NCI-H1092 treated with DMSO at 0.1 percent for 48 hours (cell line): ENCODE measurements at regions not wholly inside any gene's neighbourhood (a gene's known extent, or its start where the extent isn't known, plus 50 kb on each side); places are given as distances from the start of the nearest gene placed in this dataset.

Experiments used
- DNase-seq: peaks from one replicate; lab custom pipeline; 2025; lab: John Stamatoyannopoulos, UW

- no peak for DNase-seq
These were observed 202.2 kb upstream of the NLRP1 start for GRCh38 chr17:5786510-5786875.

- no peak for DNase-seq
These were observed 204.1 kb upstream of the NLRP1 start for GRCh38 chr17:5788266-5788900.

GRCh38 chr17:5789528-5789927, 205.2 kb upstream of the NLRP1 start:
- DNase-seq, result no peak

- DNase-seq, result no peak
These were observed 208.8 kb upstream of the NLRP1 start for GRCh38 chr17:5793157-5793556.

GRCh38 chr17:5793899-5794298, 209.6 kb upstream of the NLRP1 start:
- DNase-seq, result no peak

- no peak for DNase-seq
These were observed 210.1 kb upstream of the NLRP1 start for GRCh38 chr17:5794385-5794784.

- DNase-seq, result no peak
These were observed 210.7 kb upstream of the NLRP1 start for GRCh38 chr17:5794881-5795506.

- no peak for DNase-seq
These were observed 213.2 kb upstream of the NLRP1 start for GRCh38 chr17:5797447-5798050.

- DNase-seq, result no peak
These were observed 213.8 kb upstream of the NLRP1 start for GRCh38 chr17:5798094-5798493.

GRCh38 chr17:5800131-5800530, 215.8 kb upstream of the NLRP1 start:
- DNase-seq, result no peak

- no peak for DNase-seq
These were observed 216.3 kb upstream of the NLRP1 start for GRCh38 chr17:5800646-5801045.

- no peak for DNase-seq
These were observed 219.9 kb upstream of the NLRP1 start for GRCh38 chr17:5804251-5804650.

GRCh38 chr17:5809056-5809455, 224.7 kb upstream of the NLRP1 start:
- no peak for DNase-seq

GRCh38 chr17:5809580-5810188, 225.4 kb upstream of the NLRP1 start:
- DNase-seq, result no peak

- no peak for DNase-seq
These were observed 228.3 kb upstream of the NLRP1 start for GRCh38 chr17:5812590-5812989.

GRCh38 chr17:5813357-5813756, 229.0 kb upstream of the NLRP1 start:
- no peak for DNase-seq

- DNase-seq, result no peak
These were observed 231.1 kb upstream of the NLRP1 start for GRCh38 chr17:5815396-5815795.

- DNase-seq, result no peak
These were observed 232.3 kb upstream of the NLRP1 start for GRCh38 chr17:5816491-5817070.

- DNase-seq, result no peak
These were observed 233.4 kb upstream of the NLRP1 start for GRCh38 chr17:5817475-5818395.

GRCh38 chr17:5819396-5819795, 235.1 kb upstream of the NLRP1 start:
- no peak for DNase-seq

- no peak for DNase-seq
These were observed 235.8 kb upstream of the NLRP1 start for GRCh38 chr17:5819921-5820685.
